ENCODE measurements at regions not wholly inside any gene's neighbourhood (a gene's known extent, or its start where the extent isn't known, plus 50 kb on each side); places are given as distances from the start of the nearest gene placed in this dataset.
A peak's percentile ranks its signal among the peaks of the same experiment; 100 is the strongest.

DNA sequence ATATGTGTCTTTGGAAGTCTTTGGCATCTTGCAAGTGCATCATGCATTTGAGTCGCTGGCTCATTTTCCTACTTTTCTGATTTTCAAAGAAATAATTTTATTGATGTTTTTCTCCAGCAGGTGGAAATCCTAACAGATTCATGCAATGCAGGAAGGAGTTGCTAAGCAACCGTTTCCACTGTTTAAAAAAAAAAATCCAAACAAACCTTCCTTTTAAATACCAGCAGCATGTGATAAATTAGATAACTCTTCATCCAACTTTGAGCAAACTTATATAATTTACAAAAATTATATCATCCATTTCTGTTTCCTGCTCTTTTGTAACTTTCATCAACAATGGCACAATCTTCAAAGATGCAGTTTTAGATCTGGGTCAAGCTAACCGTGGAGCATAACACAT is 364.1 kb downstream of the MFSD1 start:
- TF ChIP-seq, protein P1, sequence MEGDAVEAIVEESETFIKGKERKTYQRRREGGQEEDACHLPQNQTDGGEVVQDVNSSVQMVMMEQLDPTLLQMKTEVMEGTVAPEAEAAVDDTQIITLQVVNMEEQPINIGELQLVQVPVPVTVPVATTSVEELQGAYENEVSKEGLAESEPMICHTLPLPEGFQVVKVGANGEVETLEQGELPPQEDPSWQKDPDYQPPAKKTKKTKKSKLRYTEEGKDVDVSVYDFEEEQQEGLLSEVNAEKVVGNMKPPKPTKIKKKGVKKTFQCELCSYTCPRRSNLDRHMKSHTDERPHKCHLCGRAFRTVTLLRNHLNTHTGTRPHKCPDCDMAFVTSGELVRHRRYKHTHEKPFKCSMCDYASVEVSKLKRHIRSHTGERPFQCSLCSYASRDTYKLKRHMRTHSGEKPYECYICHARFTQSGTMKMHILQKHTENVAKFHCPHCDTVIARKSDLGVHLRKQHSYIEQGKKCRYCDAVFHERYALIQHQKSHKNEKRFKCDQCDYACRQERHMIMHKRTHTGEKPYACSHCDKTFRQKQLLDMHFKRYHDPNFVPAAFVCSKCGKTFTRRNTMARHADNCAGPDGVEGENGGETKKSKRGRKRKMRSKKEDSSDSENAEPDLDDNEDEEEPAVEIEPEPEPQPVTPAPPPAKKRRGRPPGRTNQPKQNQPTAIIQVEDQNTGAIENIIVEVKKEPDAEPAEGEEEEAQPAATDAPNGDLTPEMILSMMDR (IDR thresholded peaks at IDR 0.05; ENCODE audit: insufficient read depth, low read depth, low read length, missing control alignments), result no peak
- H3K4me3 ChIP-seq (ENCODE audit: low read length), result no peak overlapping the region

DNA sequence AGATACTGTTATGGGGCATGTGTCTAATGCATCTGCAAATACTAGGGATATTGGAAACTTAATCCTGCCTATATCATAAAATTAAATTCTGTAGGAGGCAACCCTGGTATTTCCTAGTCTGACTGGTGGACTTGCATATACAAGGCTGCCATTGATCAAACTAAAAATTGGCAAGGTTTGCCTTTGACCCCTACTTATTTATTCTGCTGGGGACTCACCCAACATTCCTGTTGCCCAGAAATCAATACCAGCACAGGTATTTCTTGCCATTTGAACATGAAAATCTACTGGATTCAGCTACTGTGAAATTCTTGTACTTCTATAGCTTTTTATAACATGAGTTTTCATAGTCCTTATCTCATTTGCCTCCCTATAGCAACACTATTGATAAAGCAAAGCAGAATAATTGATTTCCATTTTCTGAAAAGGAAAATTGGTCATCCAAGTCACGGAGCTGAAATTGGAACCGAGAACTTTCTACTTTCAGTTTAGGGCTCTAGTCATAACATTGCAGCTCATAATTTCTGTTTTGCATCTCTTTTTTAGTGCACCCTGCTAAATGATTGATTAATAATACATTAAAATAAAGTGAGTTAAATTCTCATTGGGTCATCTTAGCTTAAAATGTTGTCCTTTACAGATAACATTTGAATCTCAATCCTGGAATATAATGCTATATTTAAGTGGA is 365.2 kb downstream of the MFSD1 start:
- no peak for DNase-seq (ENCODE audit: low read depth)
- no peak overlapping the region for H3K4me3 ChIP-seq (ENCODE audit: low read length)
- TF ChIP-seq, protein P1 (IDR thresholded peaks at IDR 0.05; ENCODE audit: insufficient read depth, low read depth, low read length, missing control alignments), result no peak

More for the DNA sequence above, 364.1 kb downstream of the MFSD1 start:
- no peak for DNase-seq (ENCODE audit: low read depth)

DNA sequence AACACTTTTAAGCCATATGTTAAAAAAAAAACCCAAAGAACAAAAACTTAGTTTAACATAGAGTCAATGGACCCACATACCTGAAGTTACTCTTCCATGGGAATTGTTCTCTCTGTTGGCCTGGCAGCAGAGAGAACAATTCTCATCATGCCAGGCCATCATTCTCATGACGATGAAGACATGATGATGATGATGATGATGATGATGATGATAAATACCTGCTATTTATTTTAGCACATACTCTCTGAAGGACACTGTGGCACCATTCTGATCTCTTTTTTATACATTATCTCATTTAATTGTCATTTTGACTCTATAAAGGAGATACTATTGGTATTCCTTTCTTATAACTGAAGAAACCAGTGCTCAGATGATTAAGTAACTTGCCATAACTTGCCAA is 366.9 kb downstream of the MFSD1 start:
- no peak overlapping the region for H3K4me3 ChIP-seq (ENCODE audit: low read length)
- TF ChIP-seq, protein P1 (IDR thresholded peaks at IDR 0.05; ENCODE audit: insufficient read depth, low read depth, low read length, missing control alignments), result no peak
- DNase-seq (ENCODE audit: low read depth), result peak; percentile 22

GRCh38 chr3:159169828-159170227 is 368.0 kb downstream of the MFSD1 start:
- peak; percentile 89 for DNase-seq (ENCODE audit: low read depth)
- no peak overlapping the region for H3K4me3 ChIP-seq (ENCODE audit: low read length)
- TF ChIP-seq, protein P1 (IDR thresholded peaks at IDR 0.05; ENCODE audit: insufficient read depth, low read depth, low read length, missing control alignments), result no peak

GRCh38 chr3:159170436-159171003 is 368.7 kb downstream of the MFSD1 start:
- H3K4me3 ChIP-seq (ENCODE audit: low read length), result no peak overlapping the region
- no peak for DNase-seq (ENCODE audit: low read depth)
- TF ChIP-seq, protein P1 (IDR thresholded peaks at IDR 0.05; ENCODE audit: insufficient read depth, low read depth, low read length, missing control alignments), result no peak

DNA sequence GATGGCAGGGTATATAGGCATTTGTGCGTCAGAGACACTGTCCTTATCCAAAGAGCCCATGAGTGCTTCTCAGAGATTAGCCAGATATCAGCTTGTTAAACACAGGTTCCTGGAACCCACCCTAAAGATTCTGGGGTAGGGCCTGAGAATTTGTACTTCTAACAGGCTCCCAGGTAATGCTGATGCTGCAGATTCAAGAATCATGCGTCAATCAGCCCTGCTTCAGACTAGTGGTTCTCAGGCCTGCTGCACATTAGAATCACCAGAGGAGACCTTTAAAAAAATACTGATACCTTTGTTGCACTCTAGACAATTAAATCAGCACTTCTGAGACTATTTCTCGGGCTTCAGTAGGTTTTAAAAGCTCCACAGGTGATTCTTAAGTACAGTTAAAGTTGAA is 369.5 kb downstream of the MFSD1 start:
- TF ChIP-seq, protein P1 (IDR thresholded peaks at IDR 0.05; ENCODE audit: insufficient read depth, low read depth, low read length, missing control alignments), result no peak
- H3K4me3 ChIP-seq (ENCODE audit: low read length), result no peak overlapping the region
- DNase-seq (ENCODE audit: low read depth), result no peak

- TF ChIP-seq, protein P1 (IDR thresholded peaks at IDR 0.05; ENCODE audit: insufficient read depth, low read depth, low read length, missing control alignments), result no peak
- DNase-seq (ENCODE audit: low read depth), result no peak
Measured at GRCh38 chr3:159172473-159172872, 370.6 kb downstream of the MFSD1 start.

More at GRCh38 chr3:159172473-159172872, 370.6 kb downstream of the MFSD1 start:
- H3K4me3 ChIP-seq (ENCODE audit: low read length), result no peak overlapping the region
